OCI-LY7 (cell line): ENCODE measurements at regions not wholly inside any gene's neighbourhood (a gene's known extent, or its start where the extent isn't known, plus 50 kb on each side); places are given as distances from the start of the nearest gene placed in this dataset.

Experiments
- BruUV-seq: library from RNA; stranded (reverse); fragments of 400-500 nt; replicated peaks from 2 replicates; lab custom pipeline; 2021; lab: Mats Ljungman, UMichigan
- CTCF ChIA-PET: fragments of 300-600 bp; sonication (Branson Sonifier 250); formaldehyde crosslinking; loops from one replicate; lab custom pipeline; 2022; ENCODE audit warnings: antibody characterized with exemption; ENCODE audit not compliant: unreplicated experiment; lab: Charles Lee
- POLR2A ChIA-PET: fragments of 300-600 bp; sonication (Branson Sonifier 250); formaldehyde crosslinking; loops from one replicate; lab custom pipeline; 2022; ENCODE audit warnings: antibody characterized with exemption; lab: Charles Lee
- DNase-seq: peaks from one replicate; pipeline ENCODE4 v3.0.0-alpha.2; 2015; ENCODE audit warnings: low spot score
- H2AFZ ChIP-seq: fragments of 200-600 bp; sonication (generic), shearing (Covaris generic); 2 replicates; pipeline ENCODE4 v1.6.1; 2014; ENCODE audit warnings: mild to moderate bottlenecking, antibody characterized with exemption, low read length, moderate library complexity
- H3K27ac ChIP-seq: fragments of 200-600 bp; sonication (generic); 2 replicates; pipeline ENCODE4 v1.5.1; 2014; ENCODE audit warnings: mixed run types, low read depth, mild to moderate bottlenecking, moderate library complexity, low read length, inconsistent platforms; ENCODE audit not compliant: poor library complexity, severe bottlenecking
- H3K36me3 ChIP-seq: fragments of 200-600 bp; sonication (generic); 2 replicates; pipeline ENCODE4 v1.6.1; 2014; ENCODE audit warnings: mild to moderate bottlenecking, antibody characterized with exemption, low read length, moderate library complexity, mixed read lengths; ENCODE audit not compliant: insufficient read depth
- H3K4me1 ChIP-seq: fragments of 200-600 bp; sonication (generic); 2 replicates; pipeline ENCODE4 v1.5.1; 2014; ENCODE audit warnings: mild to moderate bottlenecking, low read length; ENCODE audit not compliant: insufficient read depth, poor library complexity, severe bottlenecking
- H3K4me2 ChIP-seq: fragments of 200-600 bp; sonication (generic); 2 replicates; pipeline ENCODE4 v1.6.1; 2014; ENCODE audit warnings: mild to moderate bottlenecking, low read length
- H3K4me3 ChIP-seq: fragments of 200-600 bp; sonication (generic); 2 replicates; pipeline ENCODE4 v1.5.1; 2014; ENCODE audit warnings: mild to moderate bottlenecking, low read depth, low read length; ENCODE audit not compliant: poor library complexity, severe bottlenecking
- H3K79me2 ChIP-seq: fragments of 200-600 bp; sonication (generic); 2 replicates; pipeline ENCODE4 v1.6.1; 2016; ENCODE audit warnings: low read depth, mild to moderate bottlenecking, low read length, moderate library complexity, mixed read lengths; ENCODE audit not compliant: insufficient read depth
- H3K9me2 ChIP-seq: fragments of 200-600 bp; sonication (generic); 2 replicates; pipeline ENCODE4 v1.6.1; 2016; ENCODE audit warnings: mild to moderate bottlenecking, low read length, mixed read lengths; ENCODE audit not compliant: insufficient read depth
- H3K9me3 ChIP-seq: fragments of 200-600 bp; sonication (generic); 2 replicates; pipeline ENCODE4 v1.6.1; 2014; ENCODE audit warnings: mild to moderate bottlenecking, mixed run types, low read length, mixed read lengths
- H4K20me1 ChIP-seq: fragments of 200-600 bp; sonication (generic); 2 replicates; pipeline ENCODE4 v1.6.1; 2014; ENCODE audit warnings: mild to moderate bottlenecking, antibody characterized with exemption, low read length, moderate library complexity, mixed read lengths; ENCODE audit not compliant: insufficient read depth
- EZH2phosphoT487 ChIP-seq: fragments of 200-600 bp; sonication (generic); IDR thresholded peaks from 2 replicates; pipeline ENCODE4 v1.6.1; 2018; ENCODE audit warnings: low read depth, borderline replicate concordance, mild to moderate bottlenecking, mixed run types, antibody characterized with exemption, low read length, moderate library complexity, mixed read lengths
- intact Hi-C: fragments of 100-400 bp; cut with micrococcal nuclease; formaldehyde crosslinking; loops from one replicate; pipeline ENCODE4 v1.10.0; 2022; ENCODE audit not compliant: unreplicated experiment
- TF ChIP-seq, protein P1 (sequence below): fragments of 200-600 bp; sonication (generic); conservative IDR thresholded peaks from 2 replicates; pipeline ENCODE4 v1.5.1; 2014; ENCODE audit warnings: mild to moderate bottlenecking, antibody characterized with exemption, low read length, moderate library complexity, mixed read lengths

DNA sequence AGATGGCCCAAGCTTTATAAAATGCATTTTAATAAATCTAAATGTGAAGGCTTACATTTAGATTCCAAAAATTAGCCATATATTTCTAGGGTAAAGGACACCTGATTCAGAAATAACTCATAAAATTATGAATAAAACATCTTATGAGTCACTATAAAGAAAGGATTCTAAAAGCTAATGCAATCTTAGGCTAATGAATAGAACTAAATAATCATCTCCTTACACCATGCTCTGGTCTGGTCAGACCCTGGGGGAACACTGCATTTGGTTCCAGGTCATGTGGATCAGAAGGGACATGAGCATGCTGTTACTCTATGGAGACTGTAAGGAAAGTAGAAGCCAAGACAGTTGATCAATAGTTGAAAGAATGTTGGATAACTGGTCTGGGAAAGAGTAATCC lies 370.4 kb downstream of the NDFIP2 start:
- no peaks in the 10 kb centered on the region for H4K20me1 ChIP-seq
- no peak for DNase-seq
- H3K4me3 ChIP-seq, result no peak overlapping the region
- H3K4me1 ChIP-seq, result no peaks in the 10 kb centered on the region
- ChIA-PET POLR2A (interaction anchor here (0.6 kb wide), 1 partner anchor 917 kb away, joined by 3 read pairs; no protein-coding TSS in a partner anchor), CTCF (no interaction called here)
- no peaks in the 10 kb centered on the region for H3K9me3 ChIP-seq
- no peaks in the 10 kb centered on the region for H3K79me2 ChIP-seq
- H3K4me2 ChIP-seq, result no peak overlapping the region
- H3K36me3 ChIP-seq, result no peaks in the 10 kb centered on the region
- intact Hi-C loops, result no loop called here
- H3K9me2 ChIP-seq, result no peaks in the 10 kb centered on the region
- BruUV-seq, result no TSS peak
- no peak overlapping the region for H3K27ac ChIP-seq
- TF ChIP-seq, protein P1, sequence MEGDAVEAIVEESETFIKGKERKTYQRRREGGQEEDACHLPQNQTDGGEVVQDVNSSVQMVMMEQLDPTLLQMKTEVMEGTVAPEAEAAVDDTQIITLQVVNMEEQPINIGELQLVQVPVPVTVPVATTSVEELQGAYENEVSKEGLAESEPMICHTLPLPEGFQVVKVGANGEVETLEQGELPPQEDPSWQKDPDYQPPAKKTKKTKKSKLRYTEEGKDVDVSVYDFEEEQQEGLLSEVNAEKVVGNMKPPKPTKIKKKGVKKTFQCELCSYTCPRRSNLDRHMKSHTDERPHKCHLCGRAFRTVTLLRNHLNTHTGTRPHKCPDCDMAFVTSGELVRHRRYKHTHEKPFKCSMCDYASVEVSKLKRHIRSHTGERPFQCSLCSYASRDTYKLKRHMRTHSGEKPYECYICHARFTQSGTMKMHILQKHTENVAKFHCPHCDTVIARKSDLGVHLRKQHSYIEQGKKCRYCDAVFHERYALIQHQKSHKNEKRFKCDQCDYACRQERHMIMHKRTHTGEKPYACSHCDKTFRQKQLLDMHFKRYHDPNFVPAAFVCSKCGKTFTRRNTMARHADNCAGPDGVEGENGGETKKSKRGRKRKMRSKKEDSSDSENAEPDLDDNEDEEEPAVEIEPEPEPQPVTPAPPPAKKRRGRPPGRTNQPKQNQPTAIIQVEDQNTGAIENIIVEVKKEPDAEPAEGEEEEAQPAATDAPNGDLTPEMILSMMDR, result no peak
- TF ChIP-seq EZH2phosphoT487, result no peak
- no peak overlapping the region for H2AFZ ChIP-seq

DNA sequence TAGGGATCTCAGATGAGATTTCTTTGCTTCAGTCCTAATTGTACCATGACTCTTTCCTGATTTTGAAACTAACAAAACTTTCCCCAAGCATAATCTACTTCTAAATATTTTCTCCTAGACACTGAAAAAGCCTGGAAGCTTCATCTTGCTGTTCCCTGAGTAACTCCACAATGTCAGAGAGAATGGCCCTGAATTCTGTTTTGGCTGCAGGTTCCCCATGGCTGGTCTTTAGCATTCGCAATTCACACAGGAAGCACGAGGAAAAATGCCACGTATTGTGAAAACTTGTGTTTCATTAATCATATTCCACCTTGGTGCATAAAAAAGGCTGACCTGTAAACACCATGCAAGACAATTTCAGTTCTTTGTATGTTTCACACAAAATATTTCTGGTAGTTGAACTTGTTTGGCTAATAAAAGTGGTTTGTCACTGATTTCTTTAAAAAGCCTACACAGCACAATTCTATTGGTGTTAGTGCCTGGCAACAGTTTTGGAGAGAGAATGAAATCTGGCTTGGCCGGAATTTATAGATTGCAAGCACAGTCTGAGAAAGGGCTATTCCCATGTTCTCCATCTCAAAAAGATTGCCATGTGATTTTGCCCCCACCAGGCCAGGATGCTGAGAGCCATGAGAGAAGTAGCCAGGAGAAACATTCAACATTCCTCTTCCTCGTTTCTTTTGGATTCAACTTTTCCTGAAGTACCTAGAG lies 367.1 kb downstream of the NDFIP2 start:
- Histone ChIP-seq H3K4me1 (no peaks in the 10 kb centered on the region), H3K4me3 (no peak overlapping the region), H3K79me2 (no peaks in the 10 kb centered on the region), H2AFZ (no peak overlapping the region), H3K27ac (no peak overlapping the region), H4K20me1 (no peaks in the 10 kb centered on the region), H3K4me2 (no peak overlapping the region), H3K36me3 (no peaks in the 10 kb centered on the region), H3K9me2 (no peaks in the 10 kb centered on the region), H3K9me3 (no peaks in the 10 kb centered on the region)
- ChIA-PET CTCF (no interaction called here), POLR2A (no interaction called here)
- TF ChIP-seq, protein P1, result no peak
- TF ChIP-seq EZH2phosphoT487, result no peak
- intact Hi-C loops, result no loop called here
- DNase-seq, result no peak
- no TSS peak for BruUV-seq

DNA sequence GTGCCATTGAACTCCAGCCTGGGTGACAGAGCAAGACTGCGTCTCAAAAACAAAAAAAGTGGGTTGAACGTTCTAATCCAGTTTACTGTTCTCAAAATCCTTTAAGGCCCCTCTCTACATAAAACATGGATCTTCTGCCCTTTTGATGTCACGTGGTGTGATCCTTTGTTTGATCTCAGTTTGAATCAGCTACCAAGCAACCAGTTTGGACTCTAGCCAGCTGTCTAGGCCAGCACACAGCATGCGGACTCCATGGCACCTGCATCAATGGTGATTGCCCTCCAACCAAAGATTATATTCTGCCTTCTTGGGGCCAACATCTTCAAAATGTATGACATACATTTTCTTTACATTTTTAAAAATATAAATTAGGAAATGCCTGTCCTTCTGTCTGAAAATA lies 365.4 kb downstream of the NDFIP2 start:
- Histone ChIP-seq H3K9me3 (no peaks in the 10 kb centered on the region), H3K36me3 (no peaks in the 10 kb centered on the region), H3K4me1 (no peaks in the 10 kb centered on the region), H3K9me2 (no peaks in the 10 kb centered on the region), H3K4me2 (no peak overlapping the region), H2AFZ (no peak overlapping the region), H3K79me2 (no peaks in the 10 kb centered on the region), H3K4me3 (no peak overlapping the region), H3K27ac (no peak overlapping the region), H4K20me1 (no peaks in the 10 kb centered on the region)
- no peak for DNase-seq
- CTCF ChIA-PET, result no interaction called here
- POLR2A ChIA-PET, result no interaction called here
- no TSS peak for BruUV-seq
- intact Hi-C loops, result no loop called here
- TF ChIP-seq, protein P1, result no peak
- no peak for TF ChIP-seq EZH2phosphoT487
